ENCODE measurements at regions not wholly inside any gene's neighbourhood (a gene's known extent, or its start where the extent isn't known, plus 50 kb on each side); places are given as distances from the start of the nearest gene placed in this dataset.

DNA sequence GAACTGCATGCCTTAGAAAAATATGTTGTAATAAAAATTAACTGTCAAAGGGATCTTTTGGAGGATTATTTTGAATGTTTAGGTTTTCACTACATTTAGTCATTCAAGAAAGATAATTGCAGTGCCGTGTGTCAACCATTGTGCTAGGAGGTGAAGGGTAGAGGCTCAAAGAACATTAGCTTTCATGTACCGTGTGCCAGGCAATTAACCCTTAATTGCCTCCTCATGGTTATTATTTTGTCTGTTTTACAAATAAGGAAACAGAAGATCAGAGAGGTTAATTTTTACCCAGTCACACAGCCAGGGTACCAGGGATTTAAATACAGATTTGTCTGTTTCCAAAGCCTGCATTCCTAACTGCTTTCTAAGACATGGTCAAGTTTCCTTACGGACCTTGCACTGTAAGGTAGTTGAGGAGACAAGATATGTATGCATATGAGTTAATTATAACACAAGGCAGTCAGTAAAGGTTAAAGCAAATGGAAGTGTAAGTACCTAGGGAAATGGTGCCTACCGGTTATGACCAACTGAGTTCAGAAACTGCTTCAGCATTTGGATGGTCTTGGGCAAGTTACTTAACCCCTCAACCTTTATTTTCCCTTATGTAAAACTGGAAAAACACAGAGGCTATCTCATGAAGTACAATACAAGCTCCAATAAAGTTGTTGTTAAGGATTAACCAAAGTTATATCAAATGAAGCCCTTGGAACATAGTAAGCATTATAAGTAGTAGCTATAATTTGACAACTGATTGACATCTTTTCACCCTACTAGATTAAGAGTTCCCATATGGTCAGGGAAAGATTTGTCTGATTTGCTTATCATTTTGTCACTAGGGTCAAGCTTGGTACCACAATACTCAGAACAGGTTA, 434.9 kb downstream of the MBD2 start:
- H3K4me3 ChIP-seq (ENCODE audit: low read depth, low read length) = no peak overlapping the region
- TF ChIP-seq CTCF (IDR thresholded peaks at IDR 0.05; ENCODE audit: insufficient read depth, low read depth, low read length) = no peak
- DNase-seq (ENCODE audit: low read depth) = no peak

DNA sequence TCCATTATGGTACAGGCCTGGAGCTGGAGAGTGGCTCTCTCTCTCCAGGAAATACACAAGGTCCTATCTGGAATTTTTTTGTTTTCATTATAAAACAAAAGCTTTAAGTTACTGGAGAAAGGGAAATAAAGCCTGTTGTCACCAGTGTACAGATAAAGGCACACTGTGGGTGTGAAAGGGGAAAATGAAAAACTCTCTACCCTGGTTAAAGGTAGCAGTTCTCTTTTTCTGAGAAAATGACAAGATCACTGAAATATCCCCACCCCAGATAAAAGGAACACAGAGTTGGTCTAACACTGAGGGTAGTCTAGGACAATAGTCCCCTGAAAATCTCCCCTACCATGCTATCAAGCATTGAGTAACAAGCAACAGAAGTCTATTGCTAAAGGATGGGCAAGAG, 438.7 kb downstream of the MBD2 start:
- H3K4me3 ChIP-seq (ENCODE audit: low read depth, low read length) = no peak overlapping the region
- no peak for TF ChIP-seq CTCF (IDR thresholded peaks at IDR 0.05; ENCODE audit: insufficient read depth, low read depth, low read length)
- DNase-seq (ENCODE audit: low read depth) = no peak

DNA sequence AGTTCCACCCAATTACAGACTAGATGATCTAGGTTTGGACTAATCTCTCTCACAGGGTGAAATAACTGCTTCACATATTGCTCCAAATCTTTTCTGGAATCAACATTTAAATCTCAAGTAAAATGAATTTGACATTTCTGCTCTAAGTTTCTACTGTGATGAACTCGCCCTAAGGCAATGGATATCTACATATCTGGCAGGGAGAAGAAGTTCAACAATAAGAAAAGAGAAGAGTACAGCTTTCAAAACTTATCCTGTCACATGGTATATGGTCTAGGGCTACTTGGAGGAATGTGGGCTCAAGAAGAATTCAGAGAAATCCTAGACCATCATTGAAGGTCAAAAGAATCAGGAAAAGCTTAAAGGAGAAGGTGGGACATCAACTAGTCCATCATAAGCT, 440.2 kb downstream of the MBD2 start:
- no peak overlapping the region for H3K4me3 ChIP-seq (ENCODE audit: low read depth, low read length)
- no peak for DNase-seq (ENCODE audit: low read depth)
- TF ChIP-seq CTCF (IDR thresholded peaks at IDR 0.05; ENCODE audit: insufficient read depth, low read depth, low read length) = no peak

GRCh38 chr18:53780666-53781065, 443.8 kb downstream of the MBD2 start:
- no peak for DNase-seq (ENCODE audit: low read depth)
- no peak overlapping the region for H3K4me3 ChIP-seq (ENCODE audit: low read depth, low read length)
- no peak for TF ChIP-seq CTCF (IDR thresholded peaks at IDR 0.05; ENCODE audit: insufficient read depth, low read depth, low read length)

- DNase-seq (ENCODE audit: low read depth) = no peak
- no peak overlapping the region for H3K4me3 ChIP-seq (ENCODE audit: low read depth, low read length)
- no peak for TF ChIP-seq CTCF (IDR thresholded peaks at IDR 0.05; ENCODE audit: insufficient read depth, low read depth, low read length)
Measured at GRCh38 chr18:53772293-53772692, 452.2 kb downstream of the MBD2 start.

GRCh38 chr18:53771664-53772063, 452.8 kb downstream of the MBD2 start:
- H3K4me3 ChIP-seq (ENCODE audit: low read depth, low read length) = no peak overlapping the region
- no peak for TF ChIP-seq CTCF (IDR thresholded peaks at IDR 0.05; ENCODE audit: insufficient read depth, low read depth, low read length)
- DNase-seq (ENCODE audit: low read depth) = no peak

DNA sequence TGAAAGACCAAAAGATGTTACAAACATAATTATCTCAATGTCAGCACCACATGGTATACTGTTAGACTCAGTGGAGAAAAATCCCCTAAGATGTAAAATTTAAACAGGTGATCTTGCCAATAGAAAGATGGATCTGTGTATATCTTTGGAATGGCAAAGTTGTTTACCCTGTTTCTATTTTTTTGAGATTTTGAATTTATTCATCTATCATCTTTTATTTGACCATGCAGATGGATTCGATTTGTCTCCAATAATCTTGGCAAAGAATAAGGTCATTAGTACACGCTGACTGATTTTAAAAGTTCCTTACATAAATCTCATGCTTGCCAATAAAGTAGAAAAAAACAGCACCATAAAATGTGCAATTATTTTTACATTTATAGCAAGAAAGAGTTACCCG, 459.3 kb downstream of the MBD2 start:
- H3K4me3 ChIP-seq (ENCODE audit: low read depth, low read length) = no peak overlapping the region
- TF ChIP-seq CTCF (IDR thresholded peaks at IDR 0.05; ENCODE audit: insufficient read depth, low read depth, low read length) = no peak
- no peak for DNase-seq (ENCODE audit: low read depth)
